ENCODE measurements at regions not wholly inside any gene's neighbourhood (a gene's known extent, or its start where the extent isn't known, plus 50 kb on each side); places are given as distances from the start of the nearest gene placed in this dataset.
"Not testable (repeated sequence)": the region's sequence is repeated elsewhere in the genome, so short reads cannot be mapped to it uniquely, and the experiment has no call there.

DNA sequence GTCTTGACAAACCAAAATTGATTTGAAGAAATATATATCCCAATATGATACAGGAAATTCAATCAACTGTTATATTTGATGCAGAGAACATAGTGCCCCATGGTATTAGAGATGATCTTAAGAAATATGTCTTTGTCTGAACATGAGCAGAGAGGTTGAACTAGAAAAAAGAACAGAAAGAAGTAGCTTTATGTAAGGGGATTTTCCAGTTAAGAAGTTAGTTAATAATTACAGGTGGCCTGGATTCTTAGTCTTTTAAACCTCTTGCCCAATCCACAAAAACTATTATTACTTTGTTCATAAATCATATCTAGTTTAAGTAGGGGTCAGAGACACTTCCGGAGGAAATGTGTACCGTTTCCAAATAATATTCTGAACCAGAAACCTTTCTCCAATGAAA, 1186.7 kb upstream of the EPHA6 start:
- DNase-seq (ENCODE audit: low spot score) = no peak

DNA sequence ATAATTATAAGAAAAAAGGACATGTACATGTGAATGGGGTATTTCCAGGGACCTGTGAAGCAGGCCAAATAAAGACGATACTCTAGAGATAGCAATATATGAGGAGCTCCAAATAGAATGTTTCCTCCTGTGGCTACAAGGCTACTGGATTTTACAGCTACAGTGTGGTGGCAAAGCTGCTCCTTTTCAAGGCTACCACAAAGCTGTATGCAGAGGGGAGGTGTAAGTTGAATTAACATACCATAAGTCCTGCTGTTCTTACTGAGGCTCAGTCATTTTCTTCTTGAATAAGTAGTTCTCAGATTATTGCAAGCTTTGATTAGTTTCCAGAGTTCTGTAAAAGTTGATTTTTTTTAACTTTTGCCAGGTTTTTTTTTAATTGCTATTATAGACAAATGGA, 1184.6 kb upstream of the EPHA6 start:
- DNase-seq (ENCODE audit: low spot score) = no peak

DNA sequence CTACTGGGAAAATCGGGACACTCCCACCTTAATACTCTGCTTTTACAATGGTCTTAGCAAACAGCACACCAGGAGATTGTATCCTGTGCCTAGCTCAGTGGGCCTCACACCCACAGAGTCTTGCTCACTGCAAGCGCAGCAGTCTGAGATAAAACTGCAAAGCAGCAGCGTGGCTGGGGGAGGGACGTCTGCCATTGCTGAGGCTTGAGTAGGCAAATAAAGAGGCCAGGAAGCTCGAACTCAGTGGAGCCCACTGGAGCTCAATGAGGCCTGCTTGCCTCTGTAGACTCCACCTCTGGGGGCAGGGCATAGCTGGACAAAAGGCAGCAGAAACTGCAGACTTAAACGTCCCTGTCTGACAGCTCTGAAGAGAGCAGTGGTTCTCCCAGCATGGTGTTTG, 1169.1 kb upstream of the EPHA6 start:
- no peak for DNase-seq (ENCODE audit: low spot score)

DNA sequence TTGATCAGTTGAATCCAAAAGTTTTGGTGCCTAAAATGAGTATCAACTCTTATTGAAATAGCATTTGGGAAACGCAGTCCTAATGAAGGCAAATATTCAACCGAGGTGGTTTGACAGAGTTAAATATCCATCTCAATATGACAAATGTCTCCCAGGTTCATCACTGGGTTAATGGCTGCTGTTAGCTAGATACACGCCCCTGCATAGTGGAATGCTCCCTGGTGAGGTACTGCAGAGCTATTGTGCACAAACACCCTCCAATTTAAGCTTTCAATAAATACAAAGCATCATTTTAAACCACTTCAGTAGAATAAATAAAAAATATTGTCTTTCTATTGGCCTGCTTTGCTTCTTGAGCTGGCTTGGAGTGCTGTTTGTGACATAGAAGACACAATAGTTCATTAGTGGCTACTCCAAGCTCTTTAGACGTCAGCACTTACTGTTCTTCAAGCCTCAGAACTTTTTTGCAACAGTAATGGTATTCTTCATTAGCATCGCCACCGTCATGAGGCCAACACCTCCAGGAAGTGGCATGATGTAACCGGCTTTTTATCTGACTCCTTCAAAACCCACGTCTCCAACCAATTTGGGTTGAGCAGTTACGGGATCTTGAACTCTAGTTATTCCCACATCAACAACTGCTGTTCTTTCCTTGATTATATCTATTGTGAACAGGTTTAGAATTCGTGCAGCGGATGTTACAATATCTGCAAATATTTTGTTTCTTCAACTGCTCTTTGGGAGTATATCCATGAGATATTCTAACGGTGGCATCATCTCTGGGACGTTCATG, 1159.6 kb upstream of the EPHA6 start:
- no peak for DNase-seq (ENCODE audit: low spot score)

DNA sequence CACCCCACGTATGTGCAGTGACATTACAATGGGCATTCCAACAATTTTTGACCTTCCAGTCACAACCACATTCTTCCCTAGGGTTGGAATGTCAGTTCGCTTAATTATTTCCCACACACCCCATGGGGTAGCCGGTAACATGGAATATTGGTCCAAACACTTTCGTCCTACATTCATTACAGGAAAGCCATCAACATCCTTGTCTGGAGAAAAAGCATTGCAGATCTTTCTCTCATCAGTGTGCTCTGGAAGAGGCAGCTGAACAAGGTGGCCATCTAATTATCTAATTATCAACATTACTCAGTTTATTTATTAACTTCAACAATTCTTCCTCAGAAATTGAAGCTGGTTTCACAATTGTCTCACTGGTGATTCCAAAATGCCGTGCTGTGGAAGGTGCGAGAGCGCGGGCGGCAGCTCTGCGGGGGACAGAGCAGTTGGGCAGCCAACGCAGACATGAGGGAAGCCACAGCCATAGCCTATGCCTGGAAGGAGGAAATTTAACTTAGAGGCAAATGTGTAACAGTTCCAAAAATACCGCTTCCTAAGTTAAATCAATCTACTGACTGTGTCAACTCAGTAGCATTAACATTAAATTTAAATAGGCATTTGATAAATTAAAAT, 1158.9 kb upstream of the EPHA6 start:
- no peak for DNase-seq (ENCODE audit: low spot score)

DNA sequence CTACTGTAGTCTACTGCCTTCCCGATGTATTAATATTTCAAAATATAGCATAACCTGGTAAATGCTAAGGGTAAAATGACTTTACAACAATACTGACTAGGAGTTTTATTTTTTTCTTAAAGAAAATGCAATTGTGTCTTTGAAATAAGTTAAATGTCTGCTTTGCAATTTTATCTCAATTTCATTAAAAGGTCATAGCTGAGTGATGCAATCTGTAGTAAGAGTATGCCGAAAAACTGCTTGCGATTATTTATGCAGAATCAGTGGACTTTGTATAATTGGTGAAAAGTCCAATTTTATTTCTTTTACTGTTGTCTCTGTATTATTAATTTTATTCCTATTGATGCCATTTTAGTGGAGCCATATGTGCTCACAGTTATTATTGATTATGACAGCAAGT, 1143.6 kb upstream of the EPHA6 start:
- DNase-seq (ENCODE audit: low spot score) = no peak

DNA sequence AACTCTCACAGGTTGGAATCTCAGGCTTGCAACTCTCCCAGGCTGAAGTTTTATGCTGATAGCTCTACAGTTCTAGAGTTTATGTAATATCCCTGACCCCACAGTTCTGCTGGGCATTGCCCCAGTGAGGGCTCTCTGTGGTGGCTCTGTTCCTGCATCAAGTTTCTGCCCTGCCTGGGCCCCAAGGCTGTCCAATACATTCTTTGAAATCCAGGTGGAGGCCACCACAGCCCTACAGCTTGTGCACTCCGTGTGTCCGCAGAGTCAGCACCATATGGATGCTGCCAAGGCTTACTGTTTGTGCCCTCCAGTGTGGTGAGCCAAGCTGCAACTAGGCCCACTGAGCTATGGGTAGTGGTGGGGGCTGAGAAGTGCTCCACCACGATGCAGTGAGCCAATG, 1141.2 kb upstream of the EPHA6 start:
- DNase-seq (ENCODE audit: low spot score) = no peak

DNA sequence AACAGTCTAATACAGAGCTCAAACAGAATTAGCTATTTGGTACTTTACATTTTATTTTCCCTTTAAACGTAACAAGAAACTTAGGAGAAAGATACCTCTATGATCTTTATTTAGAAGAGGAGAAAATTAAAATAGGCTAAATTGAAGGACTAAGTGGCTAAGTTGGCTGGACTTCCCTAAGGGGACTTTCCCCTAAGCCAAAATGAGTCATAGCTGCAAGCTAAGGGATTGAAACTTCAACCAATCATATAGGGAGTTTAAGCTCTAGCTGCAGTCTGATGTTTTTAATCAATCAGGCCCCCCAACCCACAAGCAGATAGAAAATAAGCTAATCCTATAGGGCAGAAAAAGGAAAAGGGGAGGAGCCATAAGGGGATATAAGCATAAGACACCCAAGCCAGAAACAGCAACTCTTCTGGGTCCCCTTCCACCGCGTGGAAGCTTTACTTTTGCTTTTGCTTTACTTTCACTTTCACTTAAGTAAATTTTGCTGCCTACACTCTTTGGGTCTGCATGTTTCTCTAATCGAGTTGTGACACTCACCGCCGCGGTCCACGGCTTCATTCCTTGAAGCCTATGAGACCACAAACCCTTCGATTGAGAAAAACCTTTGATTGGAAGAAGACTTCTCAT, 1108.5 kb upstream of the EPHA6 start:
- DNase-seq (ENCODE audit: low spot score) = no peak

DNA sequence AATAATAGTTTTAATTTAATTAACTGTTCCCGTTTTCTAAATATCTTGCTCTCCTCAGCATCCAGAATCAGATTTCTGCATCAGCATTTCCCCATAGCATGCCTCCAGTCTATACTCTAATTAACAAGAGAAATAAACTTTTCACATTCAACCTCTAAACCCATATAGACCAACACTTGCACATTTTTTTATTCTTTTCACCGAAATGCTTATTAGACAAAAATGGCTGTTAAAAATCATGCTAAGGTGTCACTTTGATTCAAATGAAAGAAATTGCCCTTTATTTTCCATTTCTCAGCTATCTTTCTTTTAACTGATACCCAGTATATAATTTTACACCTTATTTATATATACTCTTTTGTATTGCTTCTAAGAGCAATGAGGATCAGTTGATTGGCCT, 1107.1 kb upstream of the EPHA6 start:
- DNase-seq (ENCODE audit: low spot score) = no peak

DNA sequence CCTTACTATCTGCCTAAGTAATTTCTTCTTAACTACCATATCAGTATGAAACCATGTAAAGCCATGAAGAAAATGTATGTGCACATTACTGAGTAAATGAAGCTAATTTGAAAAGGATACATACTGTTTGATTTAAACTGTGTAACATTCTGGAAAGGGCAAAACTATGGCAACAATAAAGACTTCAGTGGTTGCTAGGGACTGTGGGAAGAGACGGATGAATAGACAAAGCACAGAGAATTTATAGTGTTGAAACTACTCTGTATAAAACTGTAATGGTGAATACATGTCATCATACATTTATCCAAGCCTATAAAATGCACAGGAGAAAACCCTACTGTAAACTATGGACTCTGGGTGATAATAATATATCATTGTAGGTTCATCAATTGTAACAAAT, 1103.7 kb upstream of the EPHA6 start:
- DNase-seq (ENCODE audit: low spot score) = no peak

DNA sequence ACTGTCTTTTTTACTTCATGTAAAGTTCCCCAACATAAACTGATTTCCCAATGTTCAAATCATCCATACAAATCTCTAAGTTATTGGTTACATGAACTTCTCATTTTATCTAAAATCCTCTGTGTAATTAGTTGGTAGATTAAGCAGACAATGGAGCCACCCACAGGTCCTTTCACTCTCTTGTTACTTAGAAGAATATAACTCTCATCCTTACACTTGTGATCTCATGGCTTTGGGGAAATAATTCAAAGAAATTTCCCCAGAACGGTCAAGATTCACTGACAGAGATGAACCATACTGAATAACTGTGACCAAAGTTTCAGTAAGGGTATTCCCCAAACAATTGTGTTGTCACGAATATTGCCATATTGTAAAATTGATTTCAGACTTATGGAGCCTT, 1102.6 kb upstream of the EPHA6 start:
- DNase-seq (ENCODE audit: low spot score) = no peak

DNA sequence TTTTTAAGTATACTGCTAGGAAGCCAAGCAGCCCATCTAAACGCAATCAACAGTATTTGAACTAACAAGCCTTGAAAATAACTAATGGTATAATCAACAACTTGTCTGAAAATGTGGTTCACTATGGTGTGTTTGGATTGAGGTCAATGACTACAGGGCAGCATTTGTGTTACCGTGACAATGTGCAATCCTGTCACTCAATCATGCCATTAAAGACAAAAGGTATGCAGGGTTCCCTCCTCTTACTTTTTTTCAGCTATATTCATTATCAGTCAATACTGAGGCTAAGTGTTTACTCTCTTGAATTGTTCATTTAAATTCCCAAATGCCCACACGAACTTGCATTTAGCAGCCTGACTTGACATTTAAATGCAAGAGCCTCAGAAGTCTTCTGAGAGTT, 1099.3 kb upstream of the EPHA6 start:
- no peak for DNase-seq (ENCODE audit: low spot score)

DNA sequence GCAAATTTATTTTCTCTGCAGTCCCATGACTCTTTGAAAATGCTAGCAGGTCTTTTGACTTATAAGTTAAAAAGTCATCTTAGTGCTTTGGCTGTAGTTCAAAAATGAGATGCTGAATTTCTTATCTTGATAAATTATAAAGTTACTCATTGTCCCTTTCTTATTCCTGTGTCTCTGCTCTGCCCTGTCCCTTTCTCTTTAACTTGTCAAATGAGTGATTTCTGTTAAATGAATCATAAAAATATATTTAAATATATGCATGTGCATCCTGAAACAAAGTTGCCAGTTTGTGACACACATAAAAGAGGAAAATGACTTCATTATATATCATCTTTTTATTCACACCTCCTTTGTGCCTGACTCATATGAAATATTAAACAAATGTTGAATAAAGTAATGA, 1097.3 kb upstream of the EPHA6 start:
- DNase-seq (ENCODE audit: low spot score) = no peak

DNA sequence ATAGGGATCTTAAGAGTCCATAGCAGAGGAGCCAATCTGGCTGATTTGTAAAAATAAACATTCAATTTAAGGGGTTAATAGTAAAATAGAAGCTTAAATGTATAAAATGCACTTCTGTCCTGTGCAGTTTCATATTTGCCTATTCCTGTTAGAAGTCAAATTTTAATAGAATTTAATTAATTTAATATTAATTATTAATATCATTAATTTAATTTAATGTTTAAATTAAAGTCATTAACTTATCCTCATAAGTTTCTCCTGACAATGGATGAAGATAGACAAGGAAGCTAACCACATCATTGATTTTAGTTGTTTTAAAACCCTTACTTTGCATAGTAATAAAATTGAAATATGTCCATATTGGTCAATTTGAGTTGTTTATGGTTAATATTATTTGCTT, 1096.2 kb upstream of the EPHA6 start:
- DNase-seq (ENCODE audit: low spot score) = no peak

DNA sequence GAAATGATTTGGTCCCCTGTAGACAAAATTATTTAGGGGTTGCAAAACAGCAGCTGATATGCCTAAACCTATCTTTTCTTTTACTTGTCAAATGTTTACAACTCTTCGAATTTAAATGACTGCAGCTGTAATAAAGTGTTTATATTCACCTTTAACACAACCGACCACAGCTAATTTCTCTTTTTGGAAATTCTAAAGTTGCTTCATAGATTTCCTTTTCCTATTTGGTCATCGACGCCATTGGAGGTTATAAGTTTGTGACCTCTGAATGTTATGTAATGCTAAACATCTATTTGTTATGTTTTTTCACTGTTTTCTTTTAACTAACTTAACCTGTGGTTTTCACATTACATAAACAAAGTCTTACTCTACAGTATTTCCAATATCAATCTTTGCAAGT, 1094.9 kb upstream of the EPHA6 start:
- DNase-seq (ENCODE audit: low spot score) = no peak

DNA sequence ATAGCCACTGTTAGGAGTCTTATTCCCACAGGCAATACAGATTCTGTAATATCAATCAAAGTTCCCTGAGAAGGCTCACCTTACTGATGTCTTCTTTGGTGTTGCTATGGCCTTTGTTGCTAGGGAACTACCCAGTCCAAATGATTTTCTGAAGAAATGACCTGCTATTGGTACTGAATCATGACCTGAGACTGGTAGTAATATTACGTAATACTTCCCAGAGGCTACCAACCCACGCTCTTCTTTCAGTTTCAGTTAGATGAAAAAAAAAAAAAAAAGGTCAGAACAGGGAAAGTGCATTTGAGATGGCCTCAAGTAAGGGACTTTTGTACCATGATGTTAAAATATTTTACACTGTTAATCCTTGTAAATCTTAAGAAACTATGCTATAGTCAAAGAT, 1092.5 kb upstream of the EPHA6 start:
- DNase-seq (ENCODE audit: low spot score) = no peak

DNA sequence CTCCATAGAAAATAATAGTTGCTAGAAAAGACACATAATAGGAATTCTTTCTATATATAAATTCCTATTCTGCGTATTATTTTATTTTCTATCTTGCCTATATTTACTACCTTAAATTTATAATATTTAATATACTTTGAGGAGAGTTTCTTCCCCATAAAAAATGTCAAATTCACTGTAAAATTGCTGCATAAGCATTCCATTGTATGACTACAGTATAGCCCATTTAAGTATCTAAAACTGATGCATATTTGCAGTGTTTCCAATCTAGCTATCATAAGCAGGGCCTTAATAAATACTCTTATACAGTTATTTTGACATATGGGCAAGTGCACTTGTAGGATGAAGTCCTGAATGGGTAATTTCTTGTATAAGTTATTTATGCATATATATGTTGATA, 1088.6 kb upstream of the EPHA6 start:
- DNase-seq (ENCODE audit: low spot score) = no peak

DNA sequence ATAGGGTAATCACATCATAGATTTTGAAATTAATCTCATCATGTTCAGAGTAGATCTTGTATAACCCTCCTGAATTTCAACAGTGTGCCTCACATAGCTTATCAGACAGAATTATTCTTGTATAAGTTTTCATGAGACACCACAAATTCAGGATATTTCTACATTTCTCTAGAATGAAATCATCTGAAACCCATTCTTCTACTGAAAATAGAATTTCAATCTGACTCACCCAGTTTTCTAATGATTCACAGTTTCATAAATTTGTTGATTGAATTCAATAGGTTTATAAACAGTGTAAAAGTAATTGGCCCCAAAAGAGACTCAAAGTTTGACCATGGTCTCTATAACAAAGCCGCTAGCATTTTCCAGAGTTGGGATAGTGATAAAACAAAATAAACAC, 1082.6 kb upstream of the EPHA6 start:
- DNase-seq (ENCODE audit: low spot score) = no peak

DNA sequence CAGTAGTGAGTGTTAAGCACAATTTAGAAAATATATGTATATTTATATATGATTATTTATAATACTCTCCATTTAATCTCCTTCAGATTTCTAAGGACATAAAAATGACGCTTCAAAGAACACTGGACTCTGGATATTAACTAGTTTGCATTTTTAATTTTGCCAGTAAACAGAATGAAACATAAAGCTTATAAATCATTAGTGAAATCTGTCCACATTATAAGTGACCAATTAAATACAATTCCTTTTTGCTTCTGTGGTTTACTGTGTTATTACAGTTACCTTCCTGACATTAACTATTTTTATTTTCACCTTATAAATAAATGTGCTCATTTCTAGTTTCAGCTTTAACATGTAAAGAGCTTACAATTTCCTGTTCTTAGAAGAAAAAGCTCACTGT, 1081.1 kb upstream of the EPHA6 start:
- DNase-seq (ENCODE audit: low spot score) = no peak

DNA sequence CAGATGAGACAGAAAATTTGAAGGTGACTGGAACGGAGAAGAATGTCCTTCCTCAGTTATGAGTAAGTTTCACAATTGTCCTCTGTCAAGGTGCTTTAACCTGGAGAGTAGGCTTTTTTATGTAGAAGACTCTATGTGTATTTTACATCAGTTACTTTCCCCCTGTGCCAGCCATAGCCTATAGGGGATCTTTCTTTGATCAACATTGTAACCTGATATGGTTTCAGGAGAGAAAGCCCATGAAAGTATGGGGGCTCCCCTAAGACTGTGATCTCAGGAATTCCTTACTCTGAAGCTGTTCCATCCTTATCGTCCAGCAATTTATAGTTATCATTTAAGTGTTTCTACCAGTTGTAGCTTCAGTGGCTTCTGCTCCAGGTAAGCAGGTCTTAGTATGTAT, 1076.3 kb upstream of the EPHA6 start:
- no peak for DNase-seq (ENCODE audit: low spot score)

DNA sequence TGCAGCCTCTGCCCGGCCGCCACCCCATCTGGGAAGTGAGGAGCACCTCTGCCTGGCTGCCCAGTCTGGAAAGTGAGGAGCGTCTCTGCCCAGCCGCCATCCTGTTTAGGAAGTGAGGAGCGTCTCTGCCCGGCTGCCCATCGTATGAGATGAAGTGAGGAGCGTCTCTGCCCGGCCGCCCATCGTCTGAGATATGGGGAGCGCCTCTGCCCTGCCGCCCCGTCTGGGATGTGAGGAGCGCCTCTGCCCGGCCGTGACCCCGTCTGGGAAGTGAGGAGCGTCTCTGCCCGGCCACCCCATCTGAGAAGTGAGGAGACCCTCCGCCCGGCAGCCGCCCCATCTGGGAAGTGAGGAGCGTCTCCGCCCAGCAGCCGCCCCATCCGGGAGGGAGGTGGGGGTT, 1069.5 kb upstream of the EPHA6 start:
- DNase-seq (ENCODE audit: low spot score) = not testable (repeated sequence)

DNA sequence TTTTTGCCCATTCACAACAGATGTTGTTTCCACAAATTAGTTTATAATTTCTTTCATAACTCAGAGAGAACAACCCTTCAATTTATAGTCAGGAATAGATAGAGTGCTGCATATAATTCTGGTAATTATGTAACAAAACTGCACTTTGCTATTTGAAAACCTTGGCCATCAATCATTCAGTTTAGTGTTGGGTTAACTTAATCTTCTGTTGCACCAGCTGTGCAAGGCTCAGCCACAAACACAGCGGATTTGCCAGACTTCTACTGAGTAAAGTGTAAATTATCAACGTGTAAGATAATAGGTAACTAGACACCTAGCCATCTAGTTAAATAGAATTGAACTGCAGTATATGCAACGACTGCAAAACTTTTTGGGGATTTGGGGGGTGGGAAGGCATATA, 1064.3 kb upstream of the EPHA6 start:
- no peak for DNase-seq (ENCODE audit: low spot score)

DNA sequence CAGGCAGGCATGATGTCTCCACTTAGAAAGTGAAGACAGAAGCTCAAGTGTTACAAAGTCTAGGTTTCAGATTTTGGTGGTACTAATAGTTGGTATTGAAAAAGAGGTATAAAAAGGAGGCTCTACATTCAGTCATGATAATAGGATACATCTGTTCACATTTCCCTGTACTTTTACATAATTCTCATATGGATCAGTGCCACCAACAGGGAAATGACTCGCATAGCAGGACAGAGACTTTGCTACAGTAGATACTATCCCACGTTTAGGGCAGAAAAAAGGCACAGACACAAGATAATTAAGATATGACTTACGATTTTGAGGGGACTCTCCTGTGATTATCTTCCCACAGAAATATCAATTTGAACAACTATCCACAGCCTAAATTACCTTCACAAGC, 1062.9 kb upstream of the EPHA6 start:
- no peak for DNase-seq (ENCODE audit: low spot score)

Measured in ureter (tissue), 1 donor.